Caco-2 (cell line): ENCODE measurements at regions not wholly inside any gene's neighbourhood (a gene's known extent, or its start where the extent isn't known, plus 50 kb on each side); places are given as distances from the start of the nearest gene placed in this dataset.

Source experiments
- BruUV-seq: library from RNA; stranded (reverse); fragments of 400-500 nt; replicated peaks from 2 replicates; lab custom pipeline; 2021; lab: Mats Ljungman, UMichigan
- CTCF ChIA-PET: fragments of 300-600 bp; sonication (Branson Sonifier 250); formaldehyde crosslinking; loops from one replicate; lab custom pipeline; 2022; ENCODE audit warnings: antibody characterized with exemption; lab: Charles Lee
- POLR2A ChIA-PET: fragments of 300-600 bp; sonication (Branson Sonifier 250); formaldehyde crosslinking; loops from one replicate; lab custom pipeline; 2022; ENCODE audit warnings: antibody characterized with exemption; lab: Charles Lee
- DNase-seq, 2 experiments: peaks; one replicate each; pipeline versions ENCODE4 v3.0.0 to v3.0.0-alpha.2; 2020 to 2022
- H3K27me3 ChIP-seq: replicated peaks from 2 replicates; pipeline ENCODE4 v1.6.0; 2011; ENCODE audit warnings: low read length; ENCODE audit not compliant: control insufficient read depth, insufficient read depth
- H3K36me3 ChIP-seq: 2 replicates; pipeline ENCODE4 v1.5.1; 2011; ENCODE audit warnings: low read length; ENCODE audit not compliant: control insufficient read depth, insufficient read depth
- H3K4me1 ChIP-seq: fragments of 250-450 bp; sonication (Bioruptor Pico); 2 replicates; pipeline ENCODE4 v1.5.1; 2020; ENCODE audit warnings: mild to moderate bottlenecking
- H3K4me3 ChIP-seq: 2 replicates; pipeline ENCODE4 v1.5.1; 2011; ENCODE audit warnings: low read depth, mild to moderate bottlenecking, control low read depth, low read length
- H3K9me3 ChIP-seq: fragments of 250-450 bp; sonication (Bioruptor Pico); 2 replicates; pipeline ENCODE4 v1.5.1; 2020; ENCODE audit warnings: mild to moderate bottlenecking, moderate library complexity
- H3K27ac Mint-ChIP-seq: one replicate; pipeline ENCODE4 v1.8.0; 2022; ENCODE audit warnings: mixed read lengths; ENCODE audit not compliant: unreplicated experiment
- H3K27me3 Mint-ChIP-seq: one replicate; pipeline ENCODE4 v1.8.0; 2022; ENCODE audit warnings: mixed read lengths; ENCODE audit not compliant: insufficient read depth, unreplicated experiment
- H3K36me3 Mint-ChIP-seq: one replicate; pipeline ENCODE4 v1.8.0; 2022; ENCODE audit warnings: mild to moderate bottlenecking, mixed read lengths; ENCODE audit not compliant: insufficient read depth, unreplicated experiment
- H3K4me1 Mint-ChIP-seq: one replicate; pipeline ENCODE4 v1.8.0; 2022; ENCODE audit warnings: low read depth, mixed read lengths; ENCODE audit not compliant: unreplicated experiment
- H3K4me3 Mint-ChIP-seq: one replicate; pipeline ENCODE4 v1.8.0; 2022; ENCODE audit warnings: mild to moderate bottlenecking, moderate library complexity, mixed read lengths; ENCODE audit not compliant: unreplicated experiment
- H3K9me3 Mint-ChIP-seq: one replicate; pipeline ENCODE4 v1.8.0; 2022; ENCODE audit warnings: mixed read lengths; ENCODE audit not compliant: unreplicated experiment
- CTCF ChIP-seq, 2 experiments: fragments of 200-600 bp in 1 of 2; IDR thresholded peaks; 1 replicate in 1 of 2; 2 replicates in 1 of 2; pipeline versions ENCODE4 v1.5.1 to v1.8.0; 2011 to 2022; ENCODE audit warnings: antibody characterized with exemption in 1 of 2, control low read depth in 1 of 2, inconsistent platforms in 1 of 2, low read depth in 1 of 2, low read length in 1 of 2, mild to moderate bottlenecking in 1 of 2, moderate library complexity in 1 of 2; ENCODE audit not compliant: insufficient read depth in 1 of 2, severe bottlenecking in 1 of 2, unreplicated experiment in 1 of 2
- intact Hi-C: fragments of 100-400 bp; cut with micrococcal nuclease; formaldehyde crosslinking; loops from one replicate; pipeline ENCODE4 v1.10.0; 2022; ENCODE audit not compliant: unreplicated experiment

DNA sequence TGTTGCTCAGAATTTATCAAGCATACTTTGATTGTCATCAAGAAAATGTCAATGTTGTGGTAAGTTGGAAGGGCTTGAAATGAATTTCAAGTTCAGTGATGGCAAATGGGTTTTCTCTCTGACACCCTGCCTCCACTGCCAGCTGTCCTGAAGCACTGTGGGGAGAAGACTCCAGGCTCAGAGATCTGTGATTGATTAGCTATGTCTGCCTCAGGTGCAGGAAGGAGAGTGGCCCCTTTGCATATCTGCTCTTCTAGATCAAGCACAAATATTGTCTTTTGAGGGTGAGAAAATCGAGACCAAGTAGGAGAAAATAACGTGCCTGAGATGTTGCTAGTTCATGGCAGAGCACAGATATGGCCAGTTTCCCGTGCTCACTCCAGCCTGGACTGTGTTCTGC lies 178.8 kb upstream of the GLI2 start:
- CTCF ChIA-PET = no interaction called here
- H3K27me3 ChIP-seq = no peaks in the 10 kb centered on the region
- no peaks in the 10 kb centered on the region for H3K27me3 Mint-ChIP-seq

GRCh38 chr2:120558847-120559246 lies 176.8 kb upstream of the GLI2 start:
- intact Hi-C loops = no loop called here
- ChIA-PET POLR2A (no interaction called here), CTCF (no interaction called here)
- Histone ChIP-seq H3K9me3 (no peaks in the 10 kb centered on the region), H3K36me3 (no peaks in the 10 kb centered on the region), H3K27me3 (no peaks in the 10 kb centered on the region), H3K4me1 (peaks cover 9% of the 10 kb centered on the region), H3K4me3 (no peak overlapping the region)
- no peak overlapping the region for H3K4me3 Mint-ChIP-seq
- H3K9me3 Mint-ChIP-seq = no peaks in the 10 kb centered on the region
- H3K4me1 Mint-ChIP-seq = peaks cover 19% of the 10 kb centered on the region
- DNase-seq = no peak
- H3K27ac Mint-ChIP-seq = no peak overlapping the region
- BruUV-seq = no TSS peak
- H3K36me3 Mint-ChIP-seq = no peaks in the 10 kb centered on the region
- TF ChIP-seq CTCF (IDR thresholded peaks at IDR 0.05; ENCODE audit: insufficient read depth in 1 of 2, low read depth in 1 of 2, low read length in 1 of 2, severe bottlenecking in 1 of 2, unreplicated experiment in 1 of 2) = no peak
- H3K27me3 Mint-ChIP-seq = no peaks in the 10 kb centered on the region

More for the DNA sequence above, 178.8 kb upstream of the GLI2 start:
- POLR2A ChIA-PET = no interaction called here
- Histone ChIP-seq H3K4me1 (peaks cover 5% of the 10 kb centered on the region), H3K9me3 (no peaks in the 10 kb centered on the region), H3K36me3 (no peaks in the 10 kb centered on the region), H3K4me3 (no peak overlapping the region)
- H3K36me3 Mint-ChIP-seq = no peaks in the 10 kb centered on the region
- H3K27ac Mint-ChIP-seq = no peak overlapping the region
- H3K4me1 Mint-ChIP-seq = peaks cover 19% of the 10 kb centered on the region
- H3K4me3 Mint-ChIP-seq = no peak overlapping the region
- no peak for TF ChIP-seq CTCF (IDR thresholded peaks at IDR 0.05; ENCODE audit: insufficient read depth in 1 of 2, low read depth in 1 of 2, low read length in 1 of 2, severe bottlenecking in 1 of 2, unreplicated experiment in 1 of 2)
- intact Hi-C loops = no loop called here
- DNase-seq = no peak
- H3K9me3 Mint-ChIP-seq = no peaks in the 10 kb centered on the region
- BruUV-seq = no TSS peak

DNA sequence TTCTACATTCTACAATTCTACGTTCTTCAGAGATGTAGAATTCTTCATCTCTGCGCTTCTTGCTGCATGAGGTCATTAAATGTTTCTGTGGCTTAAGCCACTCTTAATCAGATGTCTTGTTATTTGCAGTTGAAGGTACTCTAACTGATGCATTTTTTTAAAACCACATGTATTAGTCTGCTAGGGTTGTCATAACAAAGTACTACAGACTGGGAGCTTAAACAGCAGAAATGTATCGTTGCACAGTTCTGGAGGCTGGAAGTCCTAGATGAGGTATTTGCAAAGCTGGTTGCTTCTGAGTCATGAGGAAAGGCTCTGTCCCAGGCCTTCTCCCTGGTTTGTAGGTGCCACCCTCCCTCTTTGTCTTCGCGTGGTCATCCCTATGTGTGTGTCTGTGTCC lies 176.3 kb upstream of the GLI2 start:
- Mint-ChIP-seq H3K36me3 (no peaks in the 10 kb centered on the region), H3K27ac (no peak overlapping the region), H3K4me3 (no peak overlapping the region), H3K27me3 (no peaks in the 10 kb centered on the region), H3K9me3 (no peaks in the 10 kb centered on the region), H3K4me1 (peaks cover 20% of the 10 kb centered on the region)
- peaks cover 11% of the 10 kb centered on the region for H3K4me1 ChIP-seq
- intact Hi-C loops = no loop called here
- no peak overlapping the region for H3K4me3 ChIP-seq
- H3K9me3 ChIP-seq = no peaks in the 10 kb centered on the region
- no peak for TF ChIP-seq CTCF (IDR thresholded peaks at IDR 0.05; ENCODE audit: insufficient read depth in 1 of 2, low read depth in 1 of 2, low read length in 1 of 2, severe bottlenecking in 1 of 2, unreplicated experiment in 1 of 2)
- POLR2A ChIA-PET = no interaction called here
- no peaks in the 10 kb centered on the region for H3K36me3 ChIP-seq
- no peak for DNase-seq
- CTCF ChIA-PET = interaction anchor here (1.2 kb wide), 1 partner anchor 246 kb away, joined by 7 read pairs; no protein-coding TSS in a partner anchor
- BruUV-seq = no TSS peak
- no peaks in the 10 kb centered on the region for H3K27me3 ChIP-seq
